Astrocyte (in vitro differentiated cells and primary cell): ENCODE measurements at regions not wholly inside any gene's neighbourhood (a gene's known extent, or its start where the extent isn't known, plus 50 kb on each side); places are given as distances from the start of the nearest gene placed in this dataset.
"Not testable (repeated sequence)": the region's sequence is repeated elsewhere in the genome, so short reads cannot be mapped to it uniquely, and the experiment has no call there.

ENCODE experiments used
- DNase-seq: peaks from one replicate; pipeline ENCODE4 v3.0.0-alpha.2; 2010; ENCODE audit warnings: low read depth
- FAIRE-seq: peaks from 2 replicates; lab custom pipeline; 2011; peaks lifted over from hg19 to GRCh38; lab: Jason Lieb, UNC
- H2AFZ ChIP-seq: 2 replicates; pipeline ENCODE4 v1.6.0; 2012; ENCODE audit warnings: low read depth, low read length, inconsistent platforms
- H3K27ac ChIP-seq: 2 replicates; pipeline ENCODE4 v1.5.1; 2011; ENCODE audit warnings: low read depth, low read length, inconsistent platforms
- H3K27me3 ChIP-seq: 2 replicates; pipeline ENCODE4 v1.6.0; 2011; ENCODE audit warnings: low read length, inconsistent platforms; ENCODE audit not compliant: insufficient read depth
- H3K36me3 ChIP-seq: 2 replicates; pipeline ENCODE4 v1.5.1; 2011; ENCODE audit warnings: low read length, inconsistent platforms; ENCODE audit not compliant: insufficient read depth
- H3K4me1 ChIP-seq: 2 replicates; pipeline ENCODE4 v1.5.1; 2011; ENCODE audit warnings: low read length, inconsistent platforms; ENCODE audit not compliant: insufficient read depth
- H3K4me2 ChIP-seq: 2 replicates; pipeline ENCODE4 v1.6.0; 2012; ENCODE audit warnings: low read length, inconsistent platforms
- H3K4me3 ChIP-seq: 2 replicates; pipeline ENCODE4 v1.5.1; 2011; ENCODE audit warnings: low read depth, mild to moderate bottlenecking, low read length, inconsistent platforms; ENCODE audit not compliant: insufficient read depth
- H3K79me2 ChIP-seq: 2 replicates; pipeline ENCODE4 v1.6.0; 2012; ENCODE audit warnings: mild to moderate bottlenecking, low read length, inconsistent platforms; ENCODE audit not compliant: insufficient read depth
- H3K9ac ChIP-seq: 2 replicates; pipeline ENCODE4 v1.6.0; 2012; ENCODE audit warnings: mild to moderate bottlenecking, low read length, inconsistent platforms
- H3K9me3 ChIP-seq: 2 replicates; pipeline ENCODE4 v1.5.1; 2012; ENCODE audit warnings: low read depth, mild to moderate bottlenecking, low read length, inconsistent platforms; ENCODE audit not compliant: insufficient read depth
- H4K20me1 ChIP-seq: 2 replicates; pipeline ENCODE4 v1.6.0; 2012; ENCODE audit warnings: low read length, inconsistent platforms; ENCODE audit not compliant: insufficient read depth
- H3K27ac Mint-ChIP-seq: one replicate; pipeline ENCODE4 v1.8.0; 2021; ENCODE audit warnings: mild to moderate bottlenecking, mixed read lengths; ENCODE audit not compliant: unreplicated experiment
- H3K27me3 Mint-ChIP-seq: one replicate; pipeline ENCODE4 v1.8.0; 2021; ENCODE audit warnings: low read depth, mixed read lengths; ENCODE audit not compliant: unreplicated experiment
- H3K36me3 Mint-ChIP-seq: one replicate; pipeline ENCODE4 v1.8.0; 2021; ENCODE audit warnings: low read depth, mixed read lengths; ENCODE audit not compliant: unreplicated experiment
- H3K4me1 Mint-ChIP-seq: one replicate; pipeline ENCODE4 v1.8.0; 2021; ENCODE audit warnings: low read depth, mixed read lengths; ENCODE audit not compliant: unreplicated experiment
- H3K4me3 Mint-ChIP-seq: one replicate; pipeline ENCODE4 v1.8.0; 2021; ENCODE audit warnings: mild to moderate bottlenecking, moderate library complexity, mixed read lengths; ENCODE audit not compliant: unreplicated experiment
- H3K9me3 Mint-ChIP-seq: one replicate; pipeline ENCODE4 v1.8.0; 2021; ENCODE audit warnings: mild to moderate bottlenecking, mixed read lengths; ENCODE audit not compliant: unreplicated experiment
- CTCF ChIP-seq: IDR thresholded peaks from 2 replicates; pipeline ENCODE4 v1.5.1; 2011; ENCODE audit warnings: low read depth, mild to moderate bottlenecking, inconsistent platforms, low read length, moderate library complexity; ENCODE audit not compliant: insufficient read depth
- EZH2 ChIP-seq: IDR thresholded peaks from 2 replicates; pipeline ENCODE4 v1.6.1; 2012; ENCODE audit warnings: mild to moderate bottlenecking, low read length, inconsistent platforms; ENCODE audit not compliant: insufficient read depth

- Histone ChIP-seq H3K9me3 (no peaks in the 10 kb centered on the region), H3K4me3 (no peak overlapping the region), H3K4me2 (no peak overlapping the region), H3K4me1 (no peaks in the 10 kb centered on the region), H3K27ac (no peak overlapping the region), H3K79me2 (no peaks in the 10 kb centered on the region), H4K20me1 (no peaks in the 10 kb centered on the region), H3K9ac (no peak overlapping the region), H3K27me3 (no peaks in the 10 kb centered on the region), H2AFZ (no peak overlapping the region), H3K36me3 (no peaks in the 10 kb centered on the region)
- peaks cover 6% of the 10 kb centered on the region for H3K27me3 Mint-ChIP-seq
- H3K9me3 Mint-ChIP-seq, result peaks cover 6% of the 10 kb centered on the region
- H3K27ac Mint-ChIP-seq, result no peak overlapping the region
- H3K4me1 Mint-ChIP-seq, result no peaks in the 10 kb centered on the region
- H3K4me3 Mint-ChIP-seq, result no peak overlapping the region
- H3K36me3 Mint-ChIP-seq, result no peaks in the 10 kb centered on the region
- TF ChIP-seq EZH2 (no peak), CTCF (no peak)
- FAIRE-seq (no peak), DNase-seq (no peak)
These were observed 64.1 kb upstream of the UXT start for GRCh38 chrX:47723083-47723482.

- no peak for FAIRE-seq
- Mint-ChIP-seq H3K4me3 (no peak overlapping the region), H3K27me3 (peaks cover 6% of the 10 kb centered on the region), H3K4me1 (no peaks in the 10 kb centered on the region), H3K27ac (no peak overlapping the region), H3K36me3 (no peaks in the 10 kb centered on the region), H3K9me3 (peaks cover 6% of the 10 kb centered on the region)
- Histone ChIP-seq H3K4me2 (no peak overlapping the region), H3K27me3 (no peaks in the 10 kb centered on the region), H3K4me1 (no peaks in the 10 kb centered on the region), H2AFZ (no peak overlapping the region), H3K9ac (no peak overlapping the region), H3K4me3 (no peak overlapping the region), H3K36me3 (no peaks in the 10 kb centered on the region), H3K79me2 (no peaks in the 10 kb centered on the region), H3K27ac (no peak overlapping the region), H3K9me3 (no peaks in the 10 kb centered on the region), H4K20me1 (no peaks in the 10 kb centered on the region)
- DNase-seq, result no peak
- TF ChIP-seq CTCF (no peak), EZH2 (no peak)
These were observed 63.3 kb upstream of the UXT start for GRCh38 chrX:47722260-47722659.

- H4K20me1 ChIP-seq, H3K27me3 Mint-ChIP-seq, FAIRE-seq, H2AFZ ChIP-seq, DNase-seq, H3K4me2 ChIP-seq, H3K9me3 Mint-ChIP-seq, H3K9me3 ChIP-seq, H3K79me2 ChIP-seq, H3K36me3 ChIP-seq, H3K4me1 Mint-ChIP-seq, H3K4me3 ChIP-seq, H3K27me3 ChIP-seq, H3K9ac ChIP-seq, H3K36me3 Mint-ChIP-seq, H3K27ac ChIP-seq, H3K4me3 Mint-ChIP-seq, H3K27ac Mint-ChIP-seq, H3K4me1 ChIP-seq: not testable (repeated sequence)
These were observed 56.1 kb upstream of the UXT start for GRCh38 chrX:47715078-47715477.

- H3K27ac Mint-ChIP-seq, H3K9me3 Mint-ChIP-seq, FAIRE-seq: not testable (repeated sequence)
These were observed 53.7 kb upstream of the UXT start for GRCh38 chrX:47712675-47713074.

More at GRCh38 chrX:47712675-47713074, 53.7 kb upstream of the UXT start:
- not testable (repeated sequence) for H3K4me3 Mint-ChIP-seq, H3K36me3 Mint-ChIP-seq, H2AFZ ChIP-seq, H3K4me1 ChIP-seq, H3K27me3 Mint-ChIP-seq, H3K4me3 ChIP-seq, H3K9me3 ChIP-seq, H3K4me2 ChIP-seq, H3K27ac ChIP-seq, H4K20me1 ChIP-seq, H3K36me3 ChIP-seq, H3K4me1 Mint-ChIP-seq, DNase-seq, H3K27me3 ChIP-seq, H3K9ac ChIP-seq, H3K79me2 ChIP-seq
